SK-N-SH treated with all-trans-retinoic acid at 6 μM for 48 hours (cell line): ENCODE measurements at regions not wholly inside any gene's neighbourhood (a gene's known extent, or its start where the extent isn't known, plus 50 kb on each side); places are given as distances from the start of the nearest gene placed in this dataset.

ENCODE experiments used
- ARNTL ChIP-seq: fragments of 450-650 bp; formaldehyde crosslinking; IDR thresholded peaks from 2 replicates; pipeline ENCODE4 v1.5.0; 2020; ENCODE audit warnings: low read depth, mild to moderate bottlenecking, moderate library complexity, borderline replicate concordance
- BACH2 ChIP-seq: fragments of 250-450 bp; sonication (Bioruptor Pico); IDR thresholded peaks from 2 replicates; pipeline ENCODE4 v1.9.0; 2021; ENCODE audit warnings: mild to moderate bottlenecking, borderline replicate concordance
- CREB5 ChIP-seq: fragments of 250-450 bp; sonication (Bioruptor Pico); IDR thresholded peaks from 2 replicates; pipeline ENCODE4 v1.5.1; 2020; ENCODE audit warnings: low read depth, mild to moderate bottlenecking, moderate library complexity
- CSDC2 ChIP-seq: fragments of 250-450 bp; sonication (Bioruptor Pico); IDR thresholded peaks from 2 replicates; pipeline ENCODE4 v1.5.0; 2020; ENCODE audit warnings: mild to moderate bottlenecking, moderate library complexity
- OSR1 ChIP-seq: fragments of 250-450 bp; sonication (Bioruptor Pico); IDR thresholded peaks from 2 replicates; pipeline ENCODE4 v1.8.0; 2022; ENCODE audit warnings: moderate library complexity, mild to moderate bottlenecking, inconsistent platforms
- PPARA ChIP-seq: fragments of 250-450 bp; sonication (Bioruptor Pico); IDR thresholded peaks from 2 replicates; pipeline ENCODE4 v1.5.0; 2020; ENCODE audit warnings: mild to moderate bottlenecking, borderline replicate concordance
- RARB ChIP-seq: fragments of 250-450 bp; sonication (Bioruptor Pico); IDR thresholded peaks from 2 replicates; pipeline ENCODE4 v1.8.0; 2021; ENCODE audit warnings: mild to moderate bottlenecking, moderate library complexity
- SNAI2 ChIP-seq: fragments of 250-450 bp; sonication (Bioruptor Pico); IDR thresholded peaks from 2 replicates; pipeline ENCODE4 v1.5.0; 2020; ENCODE audit warnings: mild to moderate bottlenecking, moderate library complexity
- ZC3H10 ChIP-seq: fragments of 250-450 bp; sonication (Bioruptor Pico); IDR thresholded peaks from 2 replicates; pipeline ENCODE4 v1.5.1; 2021; ENCODE audit warnings: mild to moderate bottlenecking, moderate library complexity
- ZFP30 ChIP-seq: fragments of 450-650 bp; formaldehyde crosslinking; IDR thresholded peaks from 2 replicates; pipeline ENCODE4 v1.5.0; 2022; ENCODE audit warnings: mild to moderate bottlenecking, moderate library complexity
- ZNF565 ChIP-seq: fragments of 450-650 bp; formaldehyde crosslinking; conservative IDR thresholded peaks from 2 replicates; pipeline ENCODE4 v1.5.0; 2020; ENCODE audit warnings: low read depth, mild to moderate bottlenecking, moderate library complexity
- TF ChIP-seq, protein P1 (sequence below): fragments of 250-450 bp; sonication (Bioruptor Pico); IDR thresholded peaks from 2 replicates; pipeline ENCODE4 v1.8.0; 2020; ENCODE audit warnings: mild to moderate bottlenecking, moderate library complexity, borderline replicate concordance
- TF ChIP-seq, protein P2 (sequence below): fragments of 250-450 bp; sonication (Bioruptor Pico); IDR thresholded peaks from 2 replicates; pipeline ENCODE4 v1.5.0; 2020; ENCODE audit warnings: mild to moderate bottlenecking, moderate library complexity
- TF ChIP-seq, protein P3 (sequence below): fragments of 250-450 bp; sonication (Bioruptor Pico); IDR thresholded peaks from 2 replicates; pipeline ENCODE4 v1.8.0; 2021; ENCODE audit warnings: low read depth, mild to moderate bottlenecking, moderate library complexity, borderline replicate concordance

DNA sequence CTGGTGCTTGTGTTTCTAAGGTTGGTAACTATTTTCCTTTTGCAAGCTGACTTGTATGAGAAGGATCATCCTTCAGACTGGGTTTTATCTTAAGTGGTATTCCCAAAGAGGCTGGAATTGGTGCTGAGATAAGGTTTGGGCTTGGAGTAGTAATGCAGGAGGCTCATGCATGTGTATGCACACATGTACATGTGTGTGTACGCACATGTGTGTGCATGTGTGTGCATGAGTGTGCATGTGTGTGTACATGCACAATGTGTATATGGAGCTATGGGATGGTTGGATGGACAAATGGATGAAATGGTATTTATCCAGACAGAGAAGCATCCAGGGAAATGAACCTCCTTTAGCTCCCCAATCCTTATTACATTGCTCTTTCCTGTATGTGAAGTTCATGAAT is 142.6 kb downstream of the CARTPT start:
- no peak for TF ChIP-seq CSDC2 (CRISPR knock-in tag)
- TF ChIP-seq SNAI2 (CRISPR knock-in tag) = no peak
- TF ChIP-seq, protein P1, sequence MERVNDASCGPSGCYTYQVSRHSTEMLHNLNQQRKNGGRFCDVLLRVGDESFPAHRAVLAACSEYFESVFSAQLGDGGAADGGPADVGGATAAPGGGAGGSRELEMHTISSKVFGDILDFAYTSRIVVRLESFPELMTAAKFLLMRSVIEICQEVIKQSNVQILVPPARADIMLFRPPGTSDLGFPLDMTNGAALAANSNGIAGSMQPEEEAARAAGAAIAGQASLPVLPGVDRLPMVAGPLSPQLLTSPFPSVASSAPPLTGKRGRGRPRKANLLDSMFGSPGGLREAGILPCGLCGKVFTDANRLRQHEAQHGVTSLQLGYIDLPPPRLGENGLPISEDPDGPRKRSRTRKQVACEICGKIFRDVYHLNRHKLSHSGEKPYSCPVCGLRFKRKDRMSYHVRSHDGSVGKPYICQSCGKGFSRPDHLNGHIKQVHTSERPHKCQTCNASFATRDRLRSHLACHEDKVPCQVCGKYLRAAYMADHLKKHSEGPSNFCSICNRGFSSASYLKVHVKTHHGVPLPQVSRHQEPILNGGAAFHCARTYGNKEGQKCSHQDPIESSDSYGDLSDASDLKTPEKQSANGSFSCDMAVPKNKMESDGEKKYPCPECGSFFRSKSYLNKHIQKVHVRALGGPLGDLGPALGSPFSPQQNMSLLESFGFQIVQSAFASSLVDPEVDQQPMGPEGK = no peak
- no peak for TF ChIP-seq ZFP30 (CRISPR knock-in tag)
- TF ChIP-seq RARB (CRISPR knock-in tag) = no peak
- TF ChIP-seq ZC3H10 (CRISPR knock-in tag) = no peak
- no peak for TF ChIP-seq ARNTL (CRISPR knock-in tag)
- no peak for TF ChIP-seq OSR1 (CRISPR knock-in tag)
- TF ChIP-seq, protein P2, sequence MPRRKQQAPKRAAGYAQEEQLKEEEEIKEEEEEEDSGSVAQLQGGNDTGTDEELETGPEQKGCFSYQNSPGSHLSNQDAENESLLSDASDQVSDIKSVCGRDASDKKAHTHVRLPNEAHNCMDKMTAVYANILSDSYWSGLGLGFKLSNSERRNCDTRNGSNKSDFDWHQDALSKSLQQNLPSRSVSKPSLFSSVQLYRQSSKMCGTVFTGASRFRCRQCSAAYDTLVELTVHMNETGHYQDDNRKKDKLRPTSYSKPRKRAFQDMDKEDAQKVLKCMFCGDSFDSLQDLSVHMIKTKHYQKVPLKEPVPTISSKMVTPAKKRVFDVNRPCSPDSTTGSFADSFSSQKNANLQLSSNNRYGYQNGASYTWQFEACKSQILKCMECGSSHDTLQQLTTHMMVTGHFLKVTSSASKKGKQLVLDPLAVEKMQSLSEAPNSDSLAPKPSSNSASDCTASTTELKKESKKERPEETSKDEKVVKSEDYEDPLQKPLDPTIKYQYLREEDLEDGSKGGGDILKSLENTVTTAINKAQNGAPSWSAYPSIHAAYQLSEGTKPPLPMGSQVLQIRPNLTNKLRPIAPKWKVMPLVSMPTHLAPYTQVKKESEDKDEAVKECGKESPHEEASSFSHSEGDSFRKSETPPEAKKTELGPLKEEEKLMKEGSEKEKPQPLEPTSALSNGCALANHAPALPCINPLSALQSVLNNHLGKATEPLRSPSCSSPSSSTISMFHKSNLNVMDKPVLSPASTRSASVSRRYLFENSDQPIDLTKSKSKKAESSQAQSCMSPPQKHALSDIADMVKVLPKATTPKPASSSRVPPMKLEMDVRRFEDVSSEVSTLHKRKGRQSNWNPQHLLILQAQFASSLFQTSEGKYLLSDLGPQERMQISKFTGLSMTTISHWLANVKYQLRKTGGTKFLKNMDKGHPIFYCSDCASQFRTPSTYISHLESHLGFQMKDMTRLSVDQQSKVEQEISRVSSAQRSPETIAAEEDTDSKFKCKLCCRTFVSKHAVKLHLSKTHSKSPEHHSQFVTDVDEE (CRISPR knock-in tag) = no peak
- no peak for TF ChIP-seq CREB5
- TF ChIP-seq, protein P3, sequence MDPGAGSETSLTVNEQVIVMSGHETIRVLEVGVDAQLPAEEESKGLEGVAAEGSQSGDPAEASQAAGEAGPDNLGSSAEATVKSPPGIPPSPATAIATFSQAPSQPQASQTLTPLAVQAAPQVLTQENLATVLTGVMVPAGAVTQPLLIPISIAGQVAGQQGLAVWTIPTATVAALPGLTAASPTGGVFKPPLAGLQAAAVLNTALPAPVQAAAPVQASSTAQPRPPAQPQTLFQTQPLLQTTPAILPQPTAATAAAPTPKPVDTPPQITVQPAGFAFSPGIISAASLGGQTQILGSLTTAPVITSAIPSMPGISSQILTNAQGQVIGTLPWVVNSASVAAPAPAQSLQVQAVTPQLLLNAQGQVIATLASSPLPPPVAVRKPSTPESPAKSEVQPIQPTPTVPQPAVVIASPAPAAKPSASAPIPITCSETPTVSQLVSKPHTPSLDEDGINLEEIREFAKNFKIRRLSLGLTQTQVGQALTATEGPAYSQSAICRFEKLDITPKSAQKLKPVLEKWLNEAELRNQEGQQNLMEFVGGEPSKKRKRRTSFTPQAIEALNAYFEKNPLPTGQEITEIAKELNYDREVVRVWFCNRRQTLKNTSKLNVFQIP (CRISPR knock-in tag) = no peak
- TF ChIP-seq PPARA = no peak
- no peak for TF ChIP-seq ZNF565
- no peak for TF ChIP-seq BACH2
